ENCODE measurements at regions not wholly inside any gene's neighbourhood (a gene's known extent, or its start where the extent isn't known, plus 50 kb on each side); places are given as distances from the start of the nearest gene placed in this dataset.

GRCh38 chr22:44570476-44571445, 72.7 kb upstream of the RTL6 start:
- SMC1A ChIA-PET (ENCODE audit: uncharacterized antibody, unreplicated experiment) = no interaction called here
- POLR2A ChIA-PET = no interaction called here

More at GRCh38 chr22:44570476-44571445, 72.7 kb upstream of the RTL6 start:
- TF ChIP-seq SMAD1 (IDR thresholded peaks at IDR 0.05; ENCODE audit: low read depth, partially characterized antibody) = no peak
- no peak for TF ChIP-seq ZBTB11 (CRISPR knock-in tag; IDR thresholded peaks at IDR 0.05)
- TF ChIP-seq FOS (IDR thresholded peaks at IDR 0.05; ENCODE audit: borderline replicate concordance, extremely low read depth, insufficient read length) = no peak
- no peak for TF ChIP-seq SMARCA5 (IDR thresholded peaks at IDR 0.05)
- TF ChIP-seq HDAC6 (IDR thresholded peaks at IDR 0.05; ENCODE audit: unreplicated experiment) = no peak
- no peak for TF ChIP-seq PML (IDR thresholded peaks at IDR 0.05; ENCODE audit: low read length)
- TF ChIP-seq PRDM15 (CRISPR knock-in tag; IDR thresholded peaks at IDR 0.05) = no peak
- no peak for TF ChIP-seq SUPT20H (IDR thresholded peaks at IDR 0.05; ENCODE audit: borderline replicate concordance, control insufficient read depth, low read depth, low read length)
- Histone ChIP-seq H3K9ac (ENCODE audit: control insufficient read depth, insufficient read depth, low read length) (no peak overlapping the region), H3K36me3 (ENCODE audit: control insufficient read depth in 2 of 2, insufficient read depth in 2 of 2, low read length in 1 of 2) (no peaks in the 10 kb centered on the region), H3K9me3 (replicated peaks; ENCODE audit: control insufficient read depth, insufficient read depth, low read length) (no peaks in the 10 kb centered on the region), H3K79me2 (ENCODE audit: control insufficient read depth, insufficient read depth, low read length) (no peaks in the 10 kb centered on the region), H2AFZ (ENCODE audit: control insufficient read depth, low read depth, low read length) (no peak overlapping the region), H3K4me3 (no peak overlapping the region), H3K4me1 (ENCODE audit: control insufficient read depth, insufficient read depth, low read length) (no peaks in the 10 kb centered on the region), H4K20me1 (ENCODE audit: control insufficient read depth, insufficient read depth) (no peaks in the 10 kb centered on the region), H3K27me3 (replicated peaks in 1 of 2; ENCODE audit: control insufficient read depth in 2 of 2, insufficient read depth in 2 of 2, low read length in 1 of 2) (peaks cover 0 to 5% of the 10 kb centered on the region in 2 experiments; a peak in 2 of 4 replicates), H3K4me2 (ENCODE audit: control insufficient read depth, insufficient read depth) (no peak overlapping the region), H3K27ac (ENCODE audit: control insufficient read depth, insufficient read depth) (no peak overlapping the region)
- DNase-seq (ENCODE audit: low read depth, low spot score) = no peak
- CTCF ChIA-PET = interaction anchor here (0.7 kb wide), 1 partner anchor 56 kb away, joined by 3 read pairs; no protein-coding TSS in a partner anchor
- RAD21 ChIA-PET (ENCODE audit: unreplicated experiment) = interaction anchor here (1.7 kb wide), 1 partner anchor 577 kb away, joined by 4 read pairs; no protein-coding TSS in a partner anchor
- intact Hi-C loops (cut with micrococcal nuclease; ENCODE audit: unreplicated experiment) = no loop called here
- in situ Hi-C loops (cut with MboI) = no loop called here
- no peak for ATAC-seq
- no peak for FAIRE-seq
- 23% methylated on average over 18 of the region's 18 CpGs for WGBS (ENCODE audit: insufficient coverage, insufficient replicate concordance, low lambda C conversion rate, missing lambda C conversion rate)
- BruUV-seq (replicated peaks) = no TSS peak
